ENCODE measurements at regions not wholly inside any gene's neighbourhood (a gene's known extent, or its start where the extent isn't known, plus 50 kb on each side); places are given as distances from the start of the nearest gene placed in this dataset.

- no peaks in the 10 kb centered on the region for H3K36me3 ChIP-seq
- no peak overlapping the region for H3K27ac ChIP-seq
- H3K4me3 ChIP-seq, result no peak overlapping the region
- ATAC-seq (no peak), DNase-seq (no peak)
- no peak for TF ChIP-seq CTCF (IDR thresholded peaks at IDR 0.05)
- intact Hi-C loops (cut with DNase I), result no loop called here
- no peaks in the 10 kb centered on the region for H3K27me3 ChIP-seq
- peaks cover 0 to 6% (median 0%) of the 10 kb centered on the region in 11 donors for H3K9me3 ChIP-seq
- H3K4me1 ChIP-seq, result peaks cover 5 to 45% (median 24%) of the 10 kb centered on the region in 9 donors
Measured at GRCh38 chr11:130776061-130776419, 140.2 kb downstream of the SNX19 start.

- TF ChIP-seq CTCF (IDR thresholded peaks at IDR 0.05), result no peak
- Histone ChIP-seq H3K36me3 (no peaks in the 10 kb centered on the region), H3K27me3 (no peaks in the 10 kb centered on the region), H3K4me3 (no peak overlapping the region), H3K9me3 (peaks cover 0 to 6% (median 0%) of the 10 kb centered on the region in 11 donors), H3K4me1 (peaks cover 9 to 40% (median 29%) of the 10 kb centered on the region in 9 donors), H3K27ac (no peak overlapping the region)
- intact Hi-C loops (cut with DNase I), result no loop called here
- ATAC-seq (no peak), DNase-seq (no peak)
- 95 to 99% methylated on average over 15 of the region's 15 CpGs for WGBS, 2 donors
Measured at GRCh38 chr11:130778026-130778425, 138.3 kb downstream of the SNX19 start.

GRCh38 chr11:130778705-130779104 lies 137.6 kb downstream of the SNX19 start:
- Histone ChIP-seq H3K4me1 (peaks cover 12 to 41% (median 32%) of the 10 kb centered on the region in 9 donors), H3K9me3 (peaks cover 0 to 6% (median 0%) of the 10 kb centered on the region in 11 donors), H3K36me3 (no peaks in the 10 kb centered on the region), H3K27ac (no peak overlapping the region), H3K27me3 (no peaks in the 10 kb centered on the region), H3K4me3 (no peak overlapping the region)
- DNase-seq, result no peak
- intact Hi-C loops (cut with DNase I), result no loop called here
- no peak for TF ChIP-seq CTCF (IDR thresholded peaks at IDR 0.05)
- no peak for ATAC-seq

- ATAC-seq (no peak), DNase-seq (no peak)
- intact Hi-C loops (cut with DNase I), result no loop called here
- H3K9me3 ChIP-seq, result peaks cover 0 to 6% (median 0%) of the 10 kb centered on the region in 11 donors
- no peaks in the 10 kb centered on the region for H3K27me3 ChIP-seq
- peaks cover 12 to 39% (median 29%) of the 10 kb centered on the region in 9 donors for H3K4me1 ChIP-seq
- H3K27ac ChIP-seq, result no peak overlapping the region
- no peaks in the 10 kb centered on the region for H3K36me3 ChIP-seq
- WGBS, 2 donors, result 84 to 87% methylated on average over 1 of the region's 1 CpG
- no peak for TF ChIP-seq CTCF (IDR thresholded peaks at IDR 0.05)
- H3K4me3 ChIP-seq, result no peak overlapping the region
Measured at GRCh38 chr11:130779267-130779666, 137.0 kb downstream of the SNX19 start.

All from heart right ventricle (tissue), 16 donors.